WTC11 (cell line): ENCODE measurements at regions not wholly inside any gene's neighbourhood (a gene's known extent, or its start where the extent isn't known, plus 50 kb on each side); places are given as distances from the start of the nearest gene placed in this dataset.

ENCODE experiments used
- ATAC-seq: fragments of 200-7000 bp; cut with Tn5 transposase; 2 replicates; pipeline ENCODE4 v1.10.0; 2021; ENCODE audit warnings: mild to moderate bottlenecking, moderate library complexity
- CTCF ChIA-PET: fragments of 300-600 bp; sonication (Branson Sonifier 250); formaldehyde crosslinking; loops from one replicate; lab custom pipeline; 2021; ENCODE audit warnings: antibody characterized with exemption; lab: Charles Lee
- POLR2A ChIA-PET: fragments of 350-600 bp; sonication (Branson Sonifier 250); formaldehyde crosslinking; loops from one replicate; lab custom pipeline; 2021; ENCODE audit warnings: antibody characterized with exemption; lab: Charles Lee
- DNase-seq: peaks from one replicate; pipeline ENCODE4 v3.0.0; 2021; ENCODE audit warnings: low spot score
- H3K27ac Mint-ChIP-seq: 2 replicates; pipeline ENCODE4 v1.8.0; 2021; ENCODE audit warnings: mixed read lengths
- H3K27me3 Mint-ChIP-seq: 2 replicates; pipeline ENCODE4 v1.8.0; 2021; ENCODE audit warnings: low read depth, mild to moderate bottlenecking, moderate library complexity, mixed read lengths
- H3K36me3 Mint-ChIP-seq: 2 replicates; pipeline ENCODE4 v1.8.0; 2021; ENCODE audit warnings: mixed read lengths
- H3K4me1 Mint-ChIP-seq: 2 replicates; pipeline ENCODE4 v1.8.0; 2022; ENCODE audit warnings: mixed read lengths
- H3K4me3 Mint-ChIP-seq: 2 replicates; pipeline ENCODE4 v1.8.0; 2021; ENCODE audit warnings: mild to moderate bottlenecking, moderate library complexity, mixed read lengths
- H3K9me3 Mint-ChIP-seq: 2 replicates; pipeline ENCODE4 v1.8.0; 2021; ENCODE audit warnings: mixed read lengths
- AFF4 ChIP-seq: sonication (generic); formaldehyde crosslinking; IDR thresholded peaks from 2 replicates; pipeline ENCODE4 v1.8.1; 2023; ENCODE audit warnings: mild to moderate bottlenecking, missing genetic modification reagents, borderline replicate concordance
- ATF1 ChIP-seq: sonication (generic); formaldehyde crosslinking; IDR thresholded peaks from 2 replicates; pipeline ENCODE4 v1.8.1; 2023; ENCODE audit warnings: mild to moderate bottlenecking, moderate library complexity, missing genetic modification reagents
- ATF2 ChIP-seq: sonication (generic); formaldehyde crosslinking; IDR thresholded peaks from 2 replicates; pipeline ENCODE4 v1.8.1; 2022; ENCODE audit warnings: low read depth, missing genetic modification reagents, borderline replicate concordance
- ATF6 ChIP-seq: sonication (generic); formaldehyde crosslinking; IDR thresholded peaks from 2 replicates; pipeline ENCODE4 v1.8.1; 2023; ENCODE audit warnings: mild to moderate bottlenecking, missing genetic modification reagents
- CBFB ChIP-seq: sonication (generic); formaldehyde crosslinking; IDR thresholded peaks from 2 replicates; pipeline ENCODE4 v1.8.1; 2022; ENCODE audit warnings: mild to moderate bottlenecking, low read depth, missing genetic modification reagents
- CREB1 ChIP-seq: sonication (generic); formaldehyde crosslinking; IDR thresholded peaks from 2 replicates; pipeline ENCODE4 v1.8.0; 2023; ENCODE audit warnings: mild to moderate bottlenecking, missing genetic modification reagents
- E2F1 ChIP-seq: sonication (generic); formaldehyde crosslinking; IDR thresholded peaks from 2 replicates; pipeline ENCODE4 v1.8.0; 2022; ENCODE audit warnings: mild to moderate bottlenecking, missing genetic modification reagents
- E2F5 ChIP-seq: sonication (generic); formaldehyde crosslinking; IDR thresholded peaks from 2 replicates; pipeline ENCODE4 v1.8.1; 2022; ENCODE audit warnings: mild to moderate bottlenecking, moderate library complexity, missing genetic modification reagents
- ELF4 ChIP-seq: sonication (generic); formaldehyde crosslinking; IDR thresholded peaks from 2 replicates; pipeline ENCODE4 v1.8.1; 2022; ENCODE audit warnings: low read depth, mild to moderate bottlenecking, moderate library complexity, missing genetic modification reagents
- IRF1 ChIP-seq: sonication (generic); formaldehyde crosslinking; IDR thresholded peaks from 2 replicates; pipeline ENCODE4 v1.8.0; 2023; ENCODE audit warnings: missing genetic modification reagents
- MAX ChIP-seq: sonication (generic); formaldehyde crosslinking; IDR thresholded peaks from 2 replicates; pipeline ENCODE4 v1.8.0; 2022; ENCODE audit warnings: mild to moderate bottlenecking, missing genetic modification reagents
- MXD4 ChIP-seq: fragments of 250-450 bp; sonication (Bioruptor Pico); IDR thresholded peaks from 2 replicates; pipeline ENCODE4 v1.8.0; 2021; ENCODE audit warnings: mild to moderate bottlenecking, moderate library complexity, borderline replicate concordance
- NFATC4 ChIP-seq: fragments of 250-450 bp; sonication (Bioruptor Pico); IDR thresholded peaks from 2 replicates; pipeline ENCODE4 v1.9.0; 2021; ENCODE audit warnings: mild to moderate bottlenecking
- NR1H2 ChIP-seq: sonication (generic); formaldehyde crosslinking; IDR thresholded peaks from 2 replicates; pipeline ENCODE4 v1.9.0; 2021; ENCODE audit warnings: mild to moderate bottlenecking, moderate library complexity, missing genetic modification reagents
- NR3C1 ChIP-seq: sonication (generic); formaldehyde crosslinking; conservative IDR thresholded peaks from 2 replicates; pipeline ENCODE4 v1.8.1; 2023; ENCODE audit warnings: low read depth, mild to moderate bottlenecking, missing genetic modification reagents
- PRRX2 ChIP-seq: fragments of 250-450 bp; sonication (Bioruptor Pico); IDR thresholded peaks from 2 replicates; pipeline ENCODE4 v1.8.0; 2021; ENCODE audit warnings: mild to moderate bottlenecking
- SMAD4 ChIP-seq: sonication (generic); formaldehyde crosslinking; IDR thresholded peaks from 2 replicates; pipeline ENCODE4 v1.8.0; 2022; ENCODE audit warnings: mild to moderate bottlenecking, missing genetic modification reagents
- TCF7 ChIP-seq: sonication (generic); formaldehyde crosslinking; IDR thresholded peaks from 2 replicates; pipeline ENCODE4 v1.8.0; 2022; ENCODE audit warnings: mild to moderate bottlenecking, low read depth, missing genetic modification reagents, moderate library complexity
- ZNF121 ChIP-seq: sonication (generic); formaldehyde crosslinking; IDR thresholded peaks from 2 replicates; pipeline ENCODE4 v1.8.0; 2023; ENCODE audit warnings: missing genetic modification reagents
- ZNF425 ChIP-seq: fragments of 250-450 bp; sonication (Bioruptor Pico); conservative IDR thresholded peaks from 2 replicates; pipeline ENCODE4 v1.9.0; 2021; ENCODE audit warnings: mild to moderate bottlenecking

- H3K36me3 Mint-ChIP-seq = peaks cover 3% of the 10 kb centered on the region; the same call in 1 of the 2 replicates
- H3K27ac Mint-ChIP-seq = no peak overlapping the region
- TF ChIP-seq ATF1 (CRISPR knock-in tag) (no peak), TCF7 (CRISPR knock-in tag) (no peak), ATF6 (CRISPR knock-in tag) (no peak), ELF4 (no peak), AFF4 (CRISPR knock-in tag) (no peak), E2F1 (CRISPR knock-in tag) (no peak), ZNF425 (CRISPR knock-in tag) (no peak), ZNF121 (CRISPR knock-in tag) (no peak), IRF1 (CRISPR knock-in tag) (no peak), MAX (no peak), E2F5 (CRISPR knock-in tag) (no peak), ATF2 (CRISPR knock-in tag) (no peak), NFATC4 (CRISPR knock-in tag) (no peak), SMAD4 (CRISPR knock-in tag) (no peak), CBFB (CRISPR knock-in tag) (no peak), NR3C1 (no peak), NR1H2 (no peak), PRRX2 (CRISPR knock-in tag) (no peak), MXD4 (CRISPR knock-in tag) (no peak), CREB1 (no peak)
- no peak for DNase-seq
- H3K4me3 Mint-ChIP-seq = no peak overlapping the region
- H3K27me3 Mint-ChIP-seq = no peaks in the 10 kb centered on the region
- ChIA-PET CTCF (no interaction called here), POLR2A (no interaction called here)
- H3K4me1 Mint-ChIP-seq = peaks cover 3% of the 10 kb centered on the region
- H3K9me3 Mint-ChIP-seq = peaks cover 7% of the 10 kb centered on the region
- ATAC-seq = no peak
These were observed 455.0 kb upstream of the FTMT start for GRCh38 chr5:121396716-121397115.
